HEK293T (cell line): ENCODE measurements at regions not wholly inside any gene's neighbourhood (a gene's known extent, or its start where the extent isn't known, plus 50 kb on each side); places are given as distances from the start of the nearest gene placed in this dataset.
"Not testable (repeated sequence)": the region's sequence is repeated elsewhere in the genome, so short reads cannot be mapped to it uniquely, and the experiment has no call there.

ENCODE experiments used
- CTCF ChIA-PET: fragments of 350-600 bp; formaldehyde crosslinking; extraction: SDS; loops from one replicate; lab custom pipeline; 2021; ENCODE audit warnings: antibody characterized with exemption, inconsistent platforms; lab: Yijun Ruan, JAX
- POLR2A ChIA-PET: fragments of 350-600 bp; formaldehyde crosslinking; extraction: SDS; loops from one replicate; lab custom pipeline; 2020; ENCODE audit warnings: antibody characterized with exemption, inconsistent platforms; lab: Yijun Ruan, JAX
- DNase-seq: peaks from one replicate; pipeline ENCODE4 v3.0.0; 2012; ENCODE audit warnings: mixed read lengths; ENCODE audit errors: extremely low spot score
- ARNT ChIP-seq: fragments of 450-650 bp; IDR thresholded peaks from 2 replicates; pipeline ENCODE4 v1.6.1; 2017; ENCODE audit warnings: mild to moderate bottlenecking
- BHLHE40 ChIP-seq: fragments of 450-650 bp; IDR thresholded peaks from 2 replicates; pipeline ENCODE4 v1.6.1; 2016; ENCODE audit warnings: mild to moderate bottlenecking, moderate library complexity, borderline replicate concordance
- CTBP1 ChIP-seq: fragments of 450-650 bp; IDR thresholded peaks from 2 replicates; pipeline ENCODE4 v1.6.1; 2016; ENCODE audit warnings: borderline replicate concordance
- ELF4 ChIP-seq: fragments of 450-650 bp; IDR thresholded peaks from 2 replicates; pipeline ENCODE4 v1.6.1; 2017; ENCODE audit warnings: antibody characterized with exemption
- FOXA1 ChIP-seq: fragments of 450-650 bp; IDR thresholded peaks from 2 replicates; pipeline ENCODE4 v1.6.1; 2016; ENCODE audit warnings: mild to moderate bottlenecking
- FOXK2 ChIP-seq: fragments of 450-650 bp; IDR thresholded peaks from 2 replicates; pipeline ENCODE4 v1.6.1; 2016; ENCODE audit warnings: mild to moderate bottlenecking
- FOXM1 ChIP-seq: fragments of 450-650 bp; IDR thresholded peaks from 2 replicates; pipeline ENCODE4 v1.6.1; 2017; ENCODE audit warnings: mild to moderate bottlenecking, borderline replicate concordance
- HDGF ChIP-seq: fragments of 450-650 bp; IDR thresholded peaks from 2 replicates; pipeline ENCODE4 v1.6.1; 2017; ENCODE audit warnings: antibody characterized with exemption, borderline replicate concordance
- L3MBTL2 ChIP-seq: fragments of 450-650 bp; conservative IDR thresholded peaks from 2 replicates; pipeline ENCODE4 v1.6.1; 2016; ENCODE audit warnings: mild to moderate bottlenecking
- LEF1 ChIP-seq: fragments of 450-650 bp; IDR thresholded peaks from 2 replicates; pipeline ENCODE4 v1.6.1; 2017; ENCODE audit warnings: mild to moderate bottlenecking, borderline replicate concordance
- NFRKB ChIP-seq: fragments of 450-650 bp; IDR thresholded peaks from 2 replicates; pipeline ENCODE4 v1.6.1; 2016; ENCODE audit warnings: mild to moderate bottlenecking, moderate library complexity
- SP1 ChIP-seq: fragments of 450-650 bp; IDR thresholded peaks from 2 replicates; pipeline ENCODE4 v1.6.1; 2017
- SUZ12 ChIP-seq: fragments of 450-650 bp; IDR thresholded peaks from 2 replicates; pipeline ENCODE4 v1.6.1; 2016; ENCODE audit warnings: mild to moderate bottlenecking
- TARDBP ChIP-seq: fragments of 450-650 bp; IDR thresholded peaks from 2 replicates; pipeline ENCODE4 v1.6.1; 2016
- ZNF384 ChIP-seq: fragments of 450-650 bp; IDR thresholded peaks from 2 replicates; pipeline ENCODE4 v1.6.1; 2016
- TF ChIP-seq, protein P1 (sequence below): fragments of 450-650 bp; IDR thresholded peaks from 2 replicates; pipeline ENCODE4 v1.6.1; 2016

DNA sequence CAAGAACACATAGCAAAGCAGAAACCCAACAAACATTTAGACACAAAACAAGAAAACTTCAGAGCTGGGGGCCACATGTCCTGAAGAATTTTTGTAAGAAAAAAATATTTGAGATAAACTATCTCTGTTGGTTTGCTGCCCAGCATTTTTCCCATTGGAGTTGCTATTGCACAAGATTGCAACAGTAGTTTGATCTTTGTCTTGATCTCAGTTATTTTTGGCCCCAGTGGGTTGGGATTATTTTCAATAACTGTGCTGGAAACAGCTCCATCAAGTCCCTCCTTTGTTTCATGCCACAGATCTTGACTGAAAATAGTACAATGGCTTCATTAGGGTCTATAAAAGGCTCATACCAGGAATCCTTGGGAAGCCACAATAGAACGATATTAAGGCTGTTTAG is 103.8 kb upstream of the RAI2 start:
- DNase-seq, result no peak
- ChIA-PET CTCF (no interaction called here), POLR2A (no interaction called here)
- TF ChIP-seq ELF4, result no peak
- no peak for TF ChIP-seq HDGF
- TF ChIP-seq L3MBTL2, result no peak
- TF ChIP-seq ZNF384, result no peak
- no peak for TF ChIP-seq FOXA1
- TF ChIP-seq SUZ12, result no peak
- TF ChIP-seq CTBP1, result no peak
- TF ChIP-seq FOXK2, result no peak
- TF ChIP-seq LEF1, result no peak
- no peak for TF ChIP-seq TARDBP
- no peak for TF ChIP-seq SP1
- TF ChIP-seq FOXM1, result no peak
- no peak for TF ChIP-seq ARNT
- no peak for TF ChIP-seq BHLHE40
- TF ChIP-seq NFRKB, result no peak
- TF ChIP-seq, protein P1, sequence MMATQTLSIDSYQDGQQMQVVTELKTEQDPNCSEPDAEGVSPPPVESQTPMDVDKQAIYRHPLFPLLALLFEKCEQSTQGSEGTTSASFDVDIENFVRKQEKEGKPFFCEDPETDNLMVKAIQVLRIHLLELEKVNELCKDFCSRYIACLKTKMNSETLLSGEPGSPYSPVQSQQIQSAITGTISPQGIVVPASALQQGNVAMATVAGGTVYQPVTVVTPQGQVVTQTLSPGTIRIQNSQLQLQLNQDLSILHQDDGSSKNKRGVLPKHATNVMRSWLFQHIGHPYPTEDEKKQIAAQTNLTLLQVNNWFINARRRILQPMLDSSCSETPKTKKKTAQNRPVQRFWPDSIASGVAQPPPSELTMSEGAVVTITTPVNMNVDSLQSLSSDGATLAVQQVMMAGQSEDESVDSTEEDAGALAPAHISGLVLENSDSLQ, result no peak

DNA sequence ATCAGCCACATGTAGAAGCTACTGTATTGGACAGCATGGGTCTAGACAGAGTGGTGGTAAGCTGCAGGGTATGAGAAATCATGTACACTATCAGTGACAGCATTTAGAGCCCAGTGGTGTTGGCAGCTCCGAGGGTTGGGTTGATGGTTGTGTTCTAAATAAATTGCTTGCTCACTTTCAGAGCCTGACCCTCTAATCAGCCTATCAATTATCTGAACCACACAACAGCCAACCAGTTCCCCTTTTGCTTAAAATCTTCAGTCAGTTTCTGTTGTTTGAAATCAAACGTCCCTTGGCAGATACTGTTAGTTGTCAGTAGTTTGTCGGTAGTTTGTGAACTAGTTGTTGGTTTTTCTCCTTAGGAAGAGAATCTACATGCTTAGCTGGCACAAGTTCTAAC is 99.8 kb upstream of the RAI2 start:
- POLR2A ChIA-PET, result no interaction called here
- CTCF ChIA-PET, result no interaction called here
- no peak for TF ChIP-seq BHLHE40
- no peak for TF ChIP-seq FOXK2
- no peak for TF ChIP-seq FOXA1
- TF ChIP-seq ZNF384, result no peak
- no peak for DNase-seq

DNA sequence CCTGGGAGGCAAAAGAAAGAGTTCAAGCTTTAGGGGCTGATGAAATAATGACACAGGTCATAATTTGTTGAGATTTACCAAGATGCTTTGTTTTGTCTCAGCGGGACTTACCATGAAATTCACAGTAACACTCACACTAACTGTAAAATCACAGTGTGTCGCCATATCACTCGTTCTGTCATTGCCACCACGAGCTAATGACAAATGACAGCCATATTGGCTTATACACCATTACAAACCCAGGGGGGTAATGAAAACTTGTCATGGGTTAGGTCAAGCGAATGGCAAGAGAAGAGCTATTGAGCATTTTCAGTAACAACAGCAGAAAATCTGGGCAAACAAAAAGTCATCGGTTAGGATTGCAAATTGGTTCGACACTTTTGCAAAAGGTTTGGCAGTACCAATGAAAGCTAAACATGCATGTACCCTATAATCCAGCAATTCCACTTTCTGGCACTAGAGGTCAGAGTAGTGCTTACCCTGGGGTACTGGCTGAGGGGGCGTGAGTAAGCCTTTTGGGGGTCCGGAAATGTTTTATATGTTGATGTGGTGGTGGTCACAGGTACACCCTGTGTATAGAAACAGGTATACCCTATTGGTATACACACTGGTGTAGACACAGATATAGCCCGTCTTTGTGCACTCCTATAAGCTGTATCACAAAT is 83.9 kb upstream of the RAI2 start:
- ChIA-PET CTCF (interaction anchor here (0.5 to 3.1 kb wide), 10 partner anchors 9 to 463 kb away, joined by 3 to 13 read pairs (median 4); no protein-coding TSS in a partner anchor), POLR2A (interaction anchor here (0.6 to 1.0 kb wide), 2 partner anchors 159 to 209 kb away, joined by 3 to 4 read pairs; no protein-coding TSS in a partner anchor)
- TF ChIP-seq ZNF384, result no peak
- TF ChIP-seq, protein P1, result peak; percentile 74
- peak; percentile 37 for DNase-seq

DNA sequence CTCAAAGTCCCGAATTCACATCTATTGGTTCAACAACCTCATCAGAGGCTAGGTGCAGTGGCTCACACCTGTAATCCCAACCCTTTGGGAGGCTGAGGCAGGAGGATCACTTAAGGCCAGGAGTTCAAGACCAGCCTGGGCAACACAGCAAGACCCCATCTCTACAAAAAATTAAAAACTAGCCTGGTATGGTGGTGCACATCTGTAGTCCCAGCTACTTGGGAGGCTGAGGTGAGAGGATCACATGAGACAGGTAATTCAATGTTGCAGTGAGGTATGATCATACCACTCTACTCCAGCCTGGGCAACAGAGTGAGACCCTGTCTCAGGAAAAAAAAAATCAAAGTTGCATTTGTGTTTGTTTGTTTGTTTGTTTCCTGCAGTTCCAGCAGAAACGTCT is 80.1 kb upstream of the RAI2 start:
- DNase-seq, CTCF ChIA-PET, POLR2A ChIA-PET: not testable (repeated sequence)

DNA sequence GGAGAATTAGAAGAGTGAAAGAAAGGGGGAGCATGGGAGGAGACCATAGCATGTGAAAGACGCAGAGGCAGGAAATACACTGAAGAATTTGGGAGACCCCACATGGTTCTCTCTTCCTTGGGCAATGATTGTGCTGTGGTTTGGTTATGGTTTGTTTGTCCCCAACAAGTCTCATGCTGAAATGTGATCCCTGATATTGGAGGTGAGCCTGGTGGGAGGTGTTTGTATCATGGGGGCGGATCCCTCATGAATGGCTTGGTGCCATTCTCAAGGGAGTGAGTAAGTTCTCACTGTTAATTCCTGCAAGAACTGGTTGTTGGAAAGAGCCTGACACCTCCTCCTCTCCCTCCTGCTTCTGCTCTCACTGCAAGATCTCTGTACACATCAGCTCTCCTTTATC is 78.6 kb upstream of the RAI2 start:
- ChIA-PET POLR2A (no interaction called here), CTCF (no interaction called here)
- no peak for TF ChIP-seq SUZ12
- no peak for TF ChIP-seq BHLHE40
- no peak for TF ChIP-seq CTBP1
- TF ChIP-seq FOXM1, result no peak
- no peak for TF ChIP-seq L3MBTL2
- no peak for TF ChIP-seq FOXK2
- TF ChIP-seq ELF4, result no peak
- TF ChIP-seq SP1, result no peak
- no peak for TF ChIP-seq HDGF
- DNase-seq, result no peak

DNA sequence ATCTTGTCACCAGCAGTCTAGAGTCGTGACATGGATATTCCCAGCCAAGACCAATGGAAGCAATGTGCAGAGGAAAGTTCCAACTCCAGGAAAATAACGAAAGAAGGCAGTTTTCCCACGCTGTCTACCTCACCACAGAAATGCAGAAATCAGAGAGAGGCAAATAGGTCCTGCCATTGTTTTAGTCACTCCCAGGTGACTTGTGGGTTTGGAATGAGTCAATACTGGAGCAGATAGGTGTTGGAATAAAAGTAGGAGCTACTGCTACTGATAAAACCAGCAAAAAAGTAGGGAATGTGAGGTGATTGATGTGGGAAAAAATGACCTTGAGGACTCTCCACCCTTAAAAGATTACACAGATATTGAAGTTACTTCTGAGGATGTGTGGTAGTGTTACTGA is 72.8 kb upstream of the RAI2 start:
- CTCF ChIA-PET, result interaction anchor here (0.9 kb wide), 1 partner anchor 443 kb away, joined by 5 read pairs; no protein-coding TSS in a partner anchor
- no peak for DNase-seq
- TF ChIP-seq HDGF (no peak), FOXM1 (no peak), SP1 (no peak), FOXK2 (no peak), SUZ12 (no peak), BHLHE40 (no peak), CTBP1 (no peak), L3MBTL2 (no peak), TARDBP (no peak), ELF4 (no peak), NFRKB (no peak), ZNF384 (no peak), LEF1 (no peak), FOXA1 (no peak), ARNT (no peak)
- TF ChIP-seq, protein P1, result no peak
- POLR2A ChIA-PET, result no interaction called here

DNA sequence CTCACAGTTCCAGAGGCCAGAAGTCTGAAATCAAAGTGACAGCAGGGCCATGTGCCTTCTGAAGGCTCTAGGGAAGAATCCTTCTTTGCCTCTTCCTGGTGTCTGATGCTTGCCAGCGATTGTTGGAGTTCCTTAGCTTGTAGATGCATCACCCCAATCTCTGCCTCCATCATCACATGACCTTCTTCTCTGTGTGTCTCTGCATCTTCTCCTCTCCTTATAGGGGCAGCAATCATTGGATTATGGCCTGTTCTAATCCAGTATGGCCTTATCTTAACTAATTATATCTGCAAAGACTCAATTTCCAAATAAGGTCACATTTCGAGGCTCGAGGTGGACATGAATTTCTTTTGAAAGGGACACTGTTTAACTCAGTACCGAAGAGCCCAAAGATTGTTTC is 71.7 kb upstream of the RAI2 start:
- ChIA-PET CTCF (interaction anchor here (0.9 kb wide), 1 partner anchor 445 kb away, joined by 5 read pairs; no protein-coding TSS in a partner anchor), POLR2A (no interaction called here)
- no peak for DNase-seq
- TF ChIP-seq CTBP1, result no peak
- TF ChIP-seq ELF4, result no peak
- TF ChIP-seq NFRKB, result no peak
- TF ChIP-seq ZNF384, result no peak
